ENCODE measurements at regions not wholly inside any gene's neighbourhood (a gene's known extent, or its start where the extent isn't known, plus 50 kb on each side); places are given as distances from the start of the nearest gene placed in this dataset.

DNA sequence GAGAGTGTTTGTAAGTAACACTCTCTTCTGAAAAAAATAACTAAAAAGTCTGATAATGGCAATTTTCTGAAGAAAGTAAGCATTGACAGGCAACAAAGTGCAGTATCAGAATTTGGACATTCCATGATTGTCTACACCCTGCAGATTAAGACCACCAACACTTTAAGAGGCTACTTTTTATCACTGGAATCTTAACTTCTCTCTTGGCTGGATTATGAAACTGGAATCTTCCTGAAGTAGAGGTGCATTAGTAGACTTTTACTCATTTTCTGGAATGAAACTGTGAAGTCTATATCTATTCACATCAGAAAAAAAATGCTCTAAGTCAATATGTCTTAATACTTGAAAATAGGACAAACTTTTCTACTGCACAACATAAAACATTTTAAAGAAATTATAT is 547.5 kb downstream of the COL12A1 start:
- Mint-ChIP-seq H3K36me3 (no peaks in the 10 kb centered on the region), H3K4me3 (no peak overlapping the region), H3K27ac (no peak overlapping the region), H3K4me1 (ENCODE audit: unreplicated experiment) (no peaks in the 10 kb centered on the region), H3K27me3 (no peaks in the 10 kb centered on the region), H3K9me3 (no peaks in the 10 kb centered on the region)
- TF ChIP-seq, protein P1, sequence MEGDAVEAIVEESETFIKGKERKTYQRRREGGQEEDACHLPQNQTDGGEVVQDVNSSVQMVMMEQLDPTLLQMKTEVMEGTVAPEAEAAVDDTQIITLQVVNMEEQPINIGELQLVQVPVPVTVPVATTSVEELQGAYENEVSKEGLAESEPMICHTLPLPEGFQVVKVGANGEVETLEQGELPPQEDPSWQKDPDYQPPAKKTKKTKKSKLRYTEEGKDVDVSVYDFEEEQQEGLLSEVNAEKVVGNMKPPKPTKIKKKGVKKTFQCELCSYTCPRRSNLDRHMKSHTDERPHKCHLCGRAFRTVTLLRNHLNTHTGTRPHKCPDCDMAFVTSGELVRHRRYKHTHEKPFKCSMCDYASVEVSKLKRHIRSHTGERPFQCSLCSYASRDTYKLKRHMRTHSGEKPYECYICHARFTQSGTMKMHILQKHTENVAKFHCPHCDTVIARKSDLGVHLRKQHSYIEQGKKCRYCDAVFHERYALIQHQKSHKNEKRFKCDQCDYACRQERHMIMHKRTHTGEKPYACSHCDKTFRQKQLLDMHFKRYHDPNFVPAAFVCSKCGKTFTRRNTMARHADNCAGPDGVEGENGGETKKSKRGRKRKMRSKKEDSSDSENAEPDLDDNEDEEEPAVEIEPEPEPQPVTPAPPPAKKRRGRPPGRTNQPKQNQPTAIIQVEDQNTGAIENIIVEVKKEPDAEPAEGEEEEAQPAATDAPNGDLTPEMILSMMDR (conservative IDR thresholded peaks at IDR 0.05) = no peak
- DNase-seq (ENCODE audit: extremely low spot score, unreplicated experiment) = no peak

DNA sequence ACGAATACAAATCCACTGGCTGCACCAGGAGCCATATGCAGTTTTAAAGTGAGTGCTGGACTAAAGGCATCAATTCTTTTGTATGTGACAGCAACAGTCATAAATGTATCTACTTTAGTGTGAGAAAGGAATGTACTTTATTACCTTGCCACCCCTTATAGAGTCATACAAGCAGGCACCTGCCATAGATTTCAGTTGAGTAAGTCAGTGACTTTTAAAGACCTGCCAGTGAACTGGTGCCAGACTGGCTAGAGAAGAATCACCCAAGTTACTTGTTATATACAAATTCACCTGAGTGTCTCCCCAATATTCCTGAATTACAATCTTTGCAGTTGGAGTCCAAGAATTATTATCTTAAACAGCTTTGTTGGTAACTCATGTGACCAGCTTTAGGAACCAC is 547.9 kb downstream of the COL12A1 start:
- Mint-ChIP-seq H3K4me1 (ENCODE audit: unreplicated experiment) (no peaks in the 10 kb centered on the region), H3K36me3 (no peaks in the 10 kb centered on the region), H3K9me3 (no peaks in the 10 kb centered on the region), H3K4me3 (no peak overlapping the region), H3K27ac (no peak overlapping the region), H3K27me3 (no peaks in the 10 kb centered on the region)
- TF ChIP-seq, protein P1 (conservative IDR thresholded peaks at IDR 0.05) = no peak
- no peak for DNase-seq (ENCODE audit: extremely low spot score, unreplicated experiment)

DNA sequence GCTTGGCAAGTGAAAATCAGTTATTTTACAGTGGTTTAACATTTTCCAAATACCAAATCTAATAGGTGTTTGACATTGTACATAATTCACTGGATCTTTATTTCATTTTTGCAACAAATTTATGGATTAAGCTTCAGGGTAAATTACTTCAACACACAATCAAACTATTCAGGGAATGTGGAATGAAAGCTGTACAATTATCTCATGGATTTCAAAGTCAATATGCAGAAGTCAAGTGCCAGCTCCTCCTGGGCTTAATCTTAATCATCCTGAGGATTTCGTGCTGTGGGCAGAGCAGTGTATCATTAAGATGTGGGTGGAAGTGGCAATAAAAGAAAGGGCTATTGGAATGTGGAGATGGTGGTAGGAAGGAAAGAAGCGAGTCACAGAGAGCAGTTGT is 548.8 kb downstream of the COL12A1 start:
- DNase-seq (ENCODE audit: extremely low spot score, unreplicated experiment) = no peak
- no peaks in the 10 kb centered on the region for H3K4me1 Mint-ChIP-seq (ENCODE audit: unreplicated experiment)

DNA sequence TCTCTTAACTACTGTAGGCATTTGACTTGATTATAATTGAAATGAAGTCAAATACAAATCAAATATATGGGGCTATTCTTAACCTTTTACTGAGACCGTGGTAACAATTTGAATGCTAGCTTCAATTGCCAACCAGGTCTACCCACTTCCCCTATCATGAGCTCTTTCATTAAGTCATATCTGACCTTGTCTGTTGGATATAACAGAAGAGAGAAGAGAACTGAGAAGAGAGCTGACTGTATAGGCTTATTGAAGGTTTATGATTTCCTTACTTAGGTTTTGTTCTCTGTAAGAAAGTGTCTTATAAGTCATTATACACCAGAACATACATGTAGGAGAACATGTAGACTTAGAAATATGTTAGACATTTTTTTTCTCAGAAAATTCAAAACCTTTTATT is 549.4 kb downstream of the COL12A1 start:
- no peaks in the 10 kb centered on the region for H3K4me1 Mint-ChIP-seq (ENCODE audit: unreplicated experiment)
- no peak overlapping the region for H3K27ac Mint-ChIP-seq
- H3K36me3 Mint-ChIP-seq = no peaks in the 10 kb centered on the region
- no peak for DNase-seq (ENCODE audit: extremely low spot score, unreplicated experiment)
- no peaks in the 10 kb centered on the region for H3K9me3 Mint-ChIP-seq
- H3K4me3 Mint-ChIP-seq = no peak overlapping the region
- TF ChIP-seq, protein P1 (conservative IDR thresholded peaks at IDR 0.05) = no peak
- H3K27me3 Mint-ChIP-seq = no peaks in the 10 kb centered on the region

More for the DNA sequence above, 548.8 kb downstream of the COL12A1 start:
- no peaks in the 10 kb centered on the region for H3K36me3 Mint-ChIP-seq
- TF ChIP-seq, protein P1 (conservative IDR thresholded peaks at IDR 0.05) = no peak
- no peak overlapping the region for H3K4me3 Mint-ChIP-seq
- no peak overlapping the region for H3K27ac Mint-ChIP-seq
- no peaks in the 10 kb centered on the region for H3K9me3 Mint-ChIP-seq
- H3K27me3 Mint-ChIP-seq = no peaks in the 10 kb centered on the region

DNA sequence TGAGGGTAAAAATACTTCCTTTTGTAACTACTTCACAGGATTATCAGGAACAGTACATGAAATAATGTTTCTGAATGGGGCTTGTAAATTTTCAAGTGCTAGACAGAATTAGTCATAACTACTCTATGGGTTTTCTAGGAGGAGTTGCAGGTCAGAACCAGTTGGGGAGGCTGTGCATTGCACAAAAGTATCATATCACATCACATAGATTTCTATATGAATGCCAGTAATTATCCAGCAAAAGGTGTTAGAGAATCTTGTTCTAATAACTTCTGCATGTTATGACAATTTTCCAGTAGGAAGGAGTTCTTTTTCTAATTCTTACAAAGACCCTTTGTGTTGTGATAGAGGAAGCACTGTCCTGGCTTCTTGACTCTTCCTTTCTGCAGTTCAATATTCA is 551.6 kb downstream of the COL12A1 start:
- no peaks in the 10 kb centered on the region for H3K36me3 Mint-ChIP-seq
- no peak overlapping the region for H3K4me3 Mint-ChIP-seq
- no peaks in the 10 kb centered on the region for H3K27me3 Mint-ChIP-seq
- TF ChIP-seq, protein P1 (conservative IDR thresholded peaks at IDR 0.05) = no peak
- H3K9me3 Mint-ChIP-seq = no peaks in the 10 kb centered on the region
- H3K27ac Mint-ChIP-seq = no peak overlapping the region
- no peak for DNase-seq (ENCODE audit: extremely low spot score, unreplicated experiment)
- no peaks in the 10 kb centered on the region for H3K4me1 Mint-ChIP-seq (ENCODE audit: unreplicated experiment)

All from type B pancreatic cell (in vitro differentiated cells).